Transverse colon (tissue), 4 donors: ENCODE measurements at regions not wholly inside any gene's neighbourhood (a gene's known extent, or its start where the extent isn't known, plus 50 kb on each side); places are given as distances from the start of the nearest gene placed in this dataset.

ENCODE experiments used
- DNase-seq: peaks from one replicate; pipeline ENCODE4 v3.0.0-alpha.2; 2019
- H3K27ac ChIP-seq, 4 donors: fragments of 200-600 bp; sonication (generic); 2 replicates each; pipeline ENCODE4 v1.5.1; 2016 to 2018; ENCODE audit warnings: inconsistent platforms in 4 of 4
- H3K27me3 ChIP-seq: fragments of 200-600 bp; sonication (generic); 2 replicates; pipeline ENCODE4 v1.5.1; 2017; ENCODE audit warnings: inconsistent platforms
- H3K36me3 ChIP-seq, 4 donors: fragments of 200-600 bp; sonication (generic); 2 replicates each; pipeline ENCODE4 v1.5.1; 2017 to 2019; ENCODE audit warnings: inconsistent platforms in 4 of 4
- H3K4me1 ChIP-seq, 4 donors: fragments of 200-600 bp; sonication (generic); 2 replicates each; pipeline ENCODE4 v1.5.1; 2017 to 2020; ENCODE audit warnings: inconsistent platforms in 4 of 4
- H3K4me3 ChIP-seq, 4 donors: fragments of 200-600 bp; sonication (generic); 1 replicate in 1 of 4; 2 replicates in 3 of 4; pipeline versions ENCODE4 v1.5.1 to v1.6.1; 2017 to 2019; ENCODE audit warnings: inconsistent platforms in 4 of 4
- H3K9me3 ChIP-seq, 2 donors: fragments of 200-600 bp; sonication (generic); 2 replicates each; pipeline ENCODE4 v1.5.1; 2017 to 2019; ENCODE audit warnings: inconsistent platforms in 2 of 2
- EP300 ChIP-seq: sonication (generic); formaldehyde crosslinking; IDR thresholded peaks from one replicate; pipeline ENCODE4 v1.6.1; 2017; ENCODE audit warnings: antibody characterized with exemption, low read depth
- POLR2A ChIP-seq: fragments of 450-650 bp; IDR thresholded peaks from one replicate; pipeline ENCODE4 v1.6.1; 2016; ENCODE audit warnings: antibody characterized with exemption, mild to moderate bottlenecking, moderate library complexity
- POLR2AphosphoS5 ChIP-seq, 3 donors: sonication (generic); formaldehyde crosslinking; IDR thresholded peaks; one replicate each; pipeline ENCODE4 v1.6.1; 2016; ENCODE audit warnings: antibody characterized with exemption in 3 of 3
- WGBS, 2 donors: methylation state at CpG; one replicate each; pipeline ENCODE4 v1.1.5; 2018; ENCODE audit warnings: low coverage in 1 of 2; 5-methylcytosine and 5-hydroxymethylcytosine counted together
- in situ Hi-C, 4 donors: fragments of 200-750 bp; cut with MboI; loops; one replicate each; pipeline versions ENCODE4 v1.15.0 to v1.15.1; 2017; ENCODE audit warnings: low sequenced_read_pairs in 3 of 4, low pct_ligation_motif_present in 1 of 4, low pct_unique_long_range_greater_than_20kb in 1 of 4
- intact Hi-C: fragments of 100-400 bp; cut with DNase I; formaldehyde crosslinking; loops from one replicate; pipeline ENCODE4 v1.15.1; 2023; ENCODE audit warnings: low total_unique reads
- TF ChIP-seq, protein P1 (sequence below), 5 experiments: fragments of 200-600 bp in 3 of 5; fragments of 450-650 bp in 2 of 5; sonication (generic) in 3 of 5; IDR thresholded peaks; 1 replicate in 2 of 5; 2 replicates in 3 of 5; pipeline ENCODE4 v1.5.1; 2016 to 2017; ENCODE audit warnings: antibody characterized with exemption in 5 of 5, inconsistent platforms in 3 of 5, mild to moderate bottlenecking in 2 of 5, moderate library complexity in 1 of 5

- Histone ChIP-seq H3K27me3 (no peaks in the 10 kb centered on the region), H3K4me1 (no peaks in the 10 kb centered on the region), H3K9me3 (no peaks in the 10 kb centered on the region), H3K27ac (no peak overlapping the region), H3K36me3 (no peaks in the 10 kb centered on the region), H3K4me3 (no peak overlapping the region)
- intact Hi-C loops (no loop called here), in situ Hi-C loops (no loop called here)
- 70% methylated on average over 5 of the region's 5 CpGs; no CpG with 5 or more reads in 1 of the 2 donors for WGBS, 2 donors
- DNase-seq: no peak
- TF ChIP-seq POLR2AphosphoS5 (IDR thresholded peaks at IDR 0.05): no peak
- no peak for TF ChIP-seq EP300
- TF ChIP-seq, protein P1, sequence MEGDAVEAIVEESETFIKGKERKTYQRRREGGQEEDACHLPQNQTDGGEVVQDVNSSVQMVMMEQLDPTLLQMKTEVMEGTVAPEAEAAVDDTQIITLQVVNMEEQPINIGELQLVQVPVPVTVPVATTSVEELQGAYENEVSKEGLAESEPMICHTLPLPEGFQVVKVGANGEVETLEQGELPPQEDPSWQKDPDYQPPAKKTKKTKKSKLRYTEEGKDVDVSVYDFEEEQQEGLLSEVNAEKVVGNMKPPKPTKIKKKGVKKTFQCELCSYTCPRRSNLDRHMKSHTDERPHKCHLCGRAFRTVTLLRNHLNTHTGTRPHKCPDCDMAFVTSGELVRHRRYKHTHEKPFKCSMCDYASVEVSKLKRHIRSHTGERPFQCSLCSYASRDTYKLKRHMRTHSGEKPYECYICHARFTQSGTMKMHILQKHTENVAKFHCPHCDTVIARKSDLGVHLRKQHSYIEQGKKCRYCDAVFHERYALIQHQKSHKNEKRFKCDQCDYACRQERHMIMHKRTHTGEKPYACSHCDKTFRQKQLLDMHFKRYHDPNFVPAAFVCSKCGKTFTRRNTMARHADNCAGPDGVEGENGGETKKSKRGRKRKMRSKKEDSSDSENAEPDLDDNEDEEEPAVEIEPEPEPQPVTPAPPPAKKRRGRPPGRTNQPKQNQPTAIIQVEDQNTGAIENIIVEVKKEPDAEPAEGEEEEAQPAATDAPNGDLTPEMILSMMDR (IDR thresholded peaks at IDR 0.05): no peak
- TF ChIP-seq POLR2A: no peak
Observed at GRCh38 chr1:59122527-59122926, 174.4 kb upstream of the FGGY start.

DNA sequence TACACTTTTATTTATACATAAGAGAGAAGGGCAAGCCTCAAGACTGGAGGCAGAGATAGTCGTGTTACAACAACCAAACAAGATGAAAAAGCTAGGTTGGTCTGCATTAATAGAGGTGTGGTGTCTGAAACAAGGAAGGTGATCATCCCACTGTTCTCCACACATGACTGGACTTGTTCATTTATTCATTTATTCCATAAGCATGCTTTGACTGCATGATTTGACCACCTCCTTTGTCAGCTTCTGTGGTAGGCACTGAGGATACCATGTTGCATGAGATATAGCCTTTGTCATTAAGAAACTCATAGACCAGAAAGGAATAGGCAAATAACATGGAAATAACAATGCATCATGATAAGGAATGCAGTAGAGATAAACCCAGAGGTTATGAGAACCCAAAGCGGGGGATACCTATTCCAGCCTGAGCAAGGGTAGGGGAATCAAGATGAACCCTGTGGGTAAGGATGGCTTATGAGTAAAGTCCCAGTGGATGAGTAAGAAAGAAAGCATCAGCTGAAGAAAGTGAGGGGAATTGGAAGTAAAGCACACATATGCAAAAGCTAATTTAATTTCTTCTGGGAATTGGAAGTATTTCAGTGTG lies 173.7 kb upstream of the FGGY start:
- Histone ChIP-seq H3K9me3 (no peaks in the 10 kb centered on the region), H3K4me3 (no peak overlapping the region), H3K36me3 (no peaks in the 10 kb centered on the region), H3K27ac (no peak overlapping the region), H3K4me1 (no peaks in the 10 kb centered on the region), H3K27me3 (no peaks in the 10 kb centered on the region)
- intact Hi-C loops (no loop called here), in situ Hi-C loops (no loop called here)
- TF ChIP-seq, protein P1 (IDR thresholded peaks at IDR 0.05): no peak
- TF ChIP-seq POLR2A (no peak), EP300 (no peak), POLR2AphosphoS5 (IDR thresholded peaks at IDR 0.05) (no peak)
- no peak for DNase-seq
- WGBS, 2 donors: 71 to 94% methylated on average over 1 to 2 of the region's 2 CpGs

- WGBS, 2 donors: 80 to 94% methylated on average over 1 to 2 of the region's 2 CpGs
- in situ Hi-C loops: no loop called here
- DNase-seq: no peak
- no peak overlapping the region for H3K4me3 ChIP-seq
- no peaks in the 10 kb centered on the region for H3K4me1 ChIP-seq
- no peaks in the 10 kb centered on the region for H3K9me3 ChIP-seq
- intact Hi-C loops: no loop called here
- no peak overlapping the region for H3K27ac ChIP-seq
- TF ChIP-seq EP300 (no peak), POLR2A (no peak), POLR2AphosphoS5 (IDR thresholded peaks at IDR 0.05) (no peak)
- TF ChIP-seq, protein P1 (IDR thresholded peaks at IDR 0.05): no peak
- H3K27me3 ChIP-seq: no peaks in the 10 kb centered on the region
- H3K36me3 ChIP-seq: no peaks in the 10 kb centered on the region
Observed at GRCh38 chr1:59124166-59124565, 172.7 kb upstream of the FGGY start.

DNA sequence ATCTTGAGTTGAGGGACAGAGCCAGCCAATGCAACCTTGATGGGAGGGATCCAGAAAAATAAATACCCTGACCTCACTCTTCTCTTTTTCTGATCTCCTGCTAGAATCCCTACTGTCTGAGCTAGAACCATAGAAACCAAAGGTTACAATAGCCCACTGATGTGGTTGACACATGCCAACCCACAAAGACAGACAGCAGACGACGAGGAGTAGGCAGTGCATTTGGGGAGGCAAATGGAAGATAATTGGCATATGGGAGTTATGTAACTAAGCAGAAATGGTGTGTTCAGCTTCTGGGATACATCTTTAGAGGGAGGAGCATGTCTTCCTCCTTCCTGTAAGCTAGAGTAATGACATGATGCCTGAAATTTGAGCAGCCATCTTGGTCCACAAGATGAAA lies 171.7 kb upstream of the FGGY start:
- no peak overlapping the region for H3K4me3 ChIP-seq
- no peaks in the 10 kb centered on the region for H3K9me3 ChIP-seq
- TF ChIP-seq POLR2AphosphoS5 (IDR thresholded peaks at IDR 0.05): no peak
- intact Hi-C loops (no loop called here), in situ Hi-C loops (no loop called here)
- no peak overlapping the region for H3K27ac ChIP-seq
- no peaks in the 10 kb centered on the region for H3K4me1 ChIP-seq
- no peaks in the 10 kb centered on the region for H3K36me3 ChIP-seq
- H3K27me3 ChIP-seq: no peaks in the 10 kb centered on the region
- DNase-seq: no peak
- WGBS, 2 donors: 92 to 100% methylated on average over 1 to 2 of the region's 2 CpGs
